Body of pancreas (tissue), 4 donors: ENCODE measurements at regions not wholly inside any gene's neighbourhood (a gene's known extent, or its start where the extent isn't known, plus 50 kb on each side); places are given as distances from the start of the nearest gene placed in this dataset.

ENCODE experiments used
- ATAC-seq: fragments of 150-250 bp; one replicate; pipeline ENCODE4 v1.9.1; 2016
- DNase-seq, 4 donors: peaks; one replicate each; pipeline ENCODE4 v3.0.0-alpha.2; 2019
- H3K27ac ChIP-seq, 4 donors: fragments of 200-600 bp; sonication (generic); 1 replicate in 3 of 4; 2 replicates in 1 of 4; pipeline versions ENCODE4 v1.5.1 to v1.6.1; 2016 to 2019; ENCODE audit warnings: mild to moderate bottlenecking in 1 of 4, mixed read lengths in 1 of 4, moderate library complexity in 1 of 4
- H3K27me3 ChIP-seq, 2 donors: fragments of 200-600 bp; sonication (generic); one replicate each; pipeline ENCODE4 v1.6.0; 2016; ENCODE audit warnings: mild to moderate bottlenecking in 1 of 2
- H3K36me3 ChIP-seq, 2 donors: fragments of 200-600 bp; sonication (generic); replicated peaks in 1 of 2; 2 replicates each; pipeline ENCODE4 v1.5.1; 2016; ENCODE audit warnings: low read depth in 2 of 2; ENCODE audit not compliant: insufficient read depth in 1 of 2
- H3K4me1 ChIP-seq: fragments of 200-600 bp; sonication (generic); one replicate; pipeline ENCODE4 v1.6.0; 2016
- H3K4me3 ChIP-seq, 2 donors: fragments of 200-600 bp; sonication (generic); 1 replicate in 1 of 2; 2 replicates in 1 of 2; pipeline ENCODE4 v1.5.1; 2016 to 2019
- H3K9me3 ChIP-seq, 3 donors: fragments of 200-600 bp; sonication (generic); 1 replicate in 2 of 3; 2 replicates in 1 of 3; pipeline ENCODE4 v1.5.1; 2016
- CTCF ChIP-seq, 7 experiments: fragments of 450-650 bp in 4 of 7; fragments of 200-600 bp in 3 of 7; sonication (generic) in 3 of 7; IDR thresholded peaks; one replicate each; pipeline ENCODE4 v1.5.1; 2016 to 2019; ENCODE audit warnings: antibody characterized with exemption in 7 of 7
- POLR2A ChIP-seq, 3 donors: fragments of 450-650 bp; IDR thresholded peaks; one replicate each; pipeline ENCODE4 v1.6.1; 2016; ENCODE audit warnings: antibody characterized with exemption in 3 of 3, mild to moderate bottlenecking in 2 of 3
- WGBS, 2 donors: methylation state at CpG; one replicate each; pipeline ENCODE4 v1.1.5; 2017; 5-methylcytosine and 5-hydroxymethylcytosine counted together
- intact Hi-C: fragments of 100-400 bp; cut with DNase I; formaldehyde crosslinking; loops from one replicate; pipeline ENCODE4 v1.15.1; 2023

- ATAC-seq: no peak
- DNase-seq: no peak
- TF ChIP-seq CTCF (IDR thresholded peaks at IDR 0.05): no peak
- Histone ChIP-seq H3K9me3 (no peaks in the 10 kb centered on the region), H3K4me3 (no peak overlapping the region), H3K27me3 (no peaks in the 10 kb centered on the region), H3K36me3 (no peaks in the 10 kb centered on the region), H3K4me1 (no peaks in the 10 kb centered on the region), H3K27ac (no peak overlapping the region)
- WGBS, 2 donors: 89 to 93% methylated on average over 1 of the region's 1 CpG
- intact Hi-C loops: no loop called here
Observed at GRCh38 chr3:28949580-28949979, 331.3 kb upstream of the RBMS3 start.

GRCh38 chr3:28950614-28951013 is 330.3 kb upstream of the RBMS3 start:
- Histone ChIP-seq H3K27ac (no peak overlapping the region), H3K27me3 (no peaks in the 10 kb centered on the region), H3K4me1 (no peaks in the 10 kb centered on the region), H3K4me3 (no peak overlapping the region), H3K36me3 (no peaks in the 10 kb centered on the region), H3K9me3 (no peaks in the 10 kb centered on the region)
- intact Hi-C loops: no loop called here
- DNase-seq (no peak), ATAC-seq (no peak)
- TF ChIP-seq POLR2A (IDR thresholded peaks at IDR 0.05) (no peak), CTCF (IDR thresholded peaks at IDR 0.05) (no peak)

GRCh38 chr3:28951772-28952556 is 328.9 kb upstream of the RBMS3 start:
- H3K9me3 ChIP-seq: no peaks in the 10 kb centered on the region
- H3K36me3 ChIP-seq: no peaks in the 10 kb centered on the region
- ATAC-seq (no peak), DNase-seq (no peak)
- H3K4me1 ChIP-seq: no peaks in the 10 kb centered on the region
- H3K27me3 ChIP-seq: no peaks in the 10 kb centered on the region
- H3K27ac ChIP-seq: no peak overlapping the region
- intact Hi-C loops: no loop called here
- TF ChIP-seq POLR2A (IDR thresholded peaks at IDR 0.05): no peak
- no peak for TF ChIP-seq CTCF (IDR thresholded peaks at IDR 0.05)
- H3K4me3 ChIP-seq: no peak overlapping the region
- WGBS, 2 donors: 54 to 67% methylated on average over 4 of the region's 4 CpGs

GRCh38 chr3:28958656-28959055 is 322.2 kb upstream of the RBMS3 start:
- no peaks in the 10 kb centered on the region for H3K9me3 ChIP-seq
- H3K27ac ChIP-seq: no peak overlapping the region
- ATAC-seq: no peak
- DNase-seq: no peak
- WGBS, 2 donors: 51% methylated on average over 3 of the region's 3 CpGs; no CpG with 5 or more reads in 1 of the 2 donors
- H3K4me3 ChIP-seq: no peak overlapping the region
- no peak for TF ChIP-seq POLR2A (IDR thresholded peaks at IDR 0.05)
- TF ChIP-seq CTCF (IDR thresholded peaks at IDR 0.05): no peak
- no peaks in the 10 kb centered on the region for H3K4me1 ChIP-seq
- no peaks in the 10 kb centered on the region for H3K27me3 ChIP-seq
- intact Hi-C loops: no loop called here
- no peaks in the 10 kb centered on the region for H3K36me3 ChIP-seq

GRCh38 chr3:28971156-28971555 is 309.7 kb upstream of the RBMS3 start:
- ATAC-seq (no peak), DNase-seq (no peak)
- TF ChIP-seq POLR2A (IDR thresholded peaks at IDR 0.05) (no peak), CTCF (IDR thresholded peaks at IDR 0.05) (no peak)
- Histone ChIP-seq H3K36me3 (no peaks in the 10 kb centered on the region), H3K27me3 (no peaks in the 10 kb centered on the region), H3K9me3 (peaks cover 0 to 10% (median 0%) of the 10 kb centered on the region in 3 donors), H3K27ac (no peak overlapping the region), H3K4me1 (no peaks in the 10 kb centered on the region), H3K4me3 (no peak overlapping the region)
- intact Hi-C loops: no loop called here
- 55 to 61% methylated on average over 3 of the region's 3 CpGs for WGBS, 2 donors
